ENCODE measurements at regions not wholly inside any gene's neighbourhood (a gene's known extent, or its start where the extent isn't known, plus 50 kb on each side); places are given as distances from the start of the nearest gene placed in this dataset.

DNA sequence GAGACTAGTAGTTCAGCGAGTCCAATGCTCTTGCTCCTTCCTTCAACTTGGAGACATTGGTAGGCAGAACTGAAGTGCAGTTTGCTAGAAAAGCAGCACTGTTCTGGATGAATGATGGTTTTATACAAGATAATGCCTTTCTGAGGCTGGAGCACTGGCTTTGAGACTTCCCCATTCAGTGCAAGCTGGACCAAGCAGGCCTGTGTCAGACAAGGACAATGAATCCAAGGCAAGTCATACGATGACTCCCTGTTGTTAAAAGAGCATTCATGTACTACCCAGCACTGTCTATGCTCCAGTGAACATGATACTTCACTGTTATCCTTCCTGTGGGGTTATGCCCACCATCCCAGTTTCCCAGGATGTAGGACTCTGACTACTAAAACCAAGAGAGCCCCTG, 242.3 kb upstream of the RAG2 start:
- TF ChIP-seq, protein P1, sequence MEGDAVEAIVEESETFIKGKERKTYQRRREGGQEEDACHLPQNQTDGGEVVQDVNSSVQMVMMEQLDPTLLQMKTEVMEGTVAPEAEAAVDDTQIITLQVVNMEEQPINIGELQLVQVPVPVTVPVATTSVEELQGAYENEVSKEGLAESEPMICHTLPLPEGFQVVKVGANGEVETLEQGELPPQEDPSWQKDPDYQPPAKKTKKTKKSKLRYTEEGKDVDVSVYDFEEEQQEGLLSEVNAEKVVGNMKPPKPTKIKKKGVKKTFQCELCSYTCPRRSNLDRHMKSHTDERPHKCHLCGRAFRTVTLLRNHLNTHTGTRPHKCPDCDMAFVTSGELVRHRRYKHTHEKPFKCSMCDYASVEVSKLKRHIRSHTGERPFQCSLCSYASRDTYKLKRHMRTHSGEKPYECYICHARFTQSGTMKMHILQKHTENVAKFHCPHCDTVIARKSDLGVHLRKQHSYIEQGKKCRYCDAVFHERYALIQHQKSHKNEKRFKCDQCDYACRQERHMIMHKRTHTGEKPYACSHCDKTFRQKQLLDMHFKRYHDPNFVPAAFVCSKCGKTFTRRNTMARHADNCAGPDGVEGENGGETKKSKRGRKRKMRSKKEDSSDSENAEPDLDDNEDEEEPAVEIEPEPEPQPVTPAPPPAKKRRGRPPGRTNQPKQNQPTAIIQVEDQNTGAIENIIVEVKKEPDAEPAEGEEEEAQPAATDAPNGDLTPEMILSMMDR (IDR thresholded peaks at IDR 0.05; ENCODE audit: insufficient read depth, low read depth, low read length) = no peak
- no peak for TF ChIP-seq EZH2 (IDR thresholded peaks at IDR 0.05; ENCODE audit: insufficient read depth, low read length)
